ENCODE measurements at regions not wholly inside any gene's neighbourhood (a gene's known extent, or its start where the extent isn't known, plus 50 kb on each side); places are given as distances from the start of the nearest gene placed in this dataset.

GRCh38 chr15:89385596-89386331 is 51.1 kb upstream of the POLG start:
- no peaks in the 10 kb centered on the region for H3K36me3 ChIP-seq (ENCODE audit: control insufficient read depth in 2 of 3, insufficient read depth in 3 of 3, low read length in 3 of 3)
- no peak for ATAC-seq
- H3K27ac ChIP-seq (ENCODE audit: low read depth, low read length) = no peak overlapping the region
- peaks cover 0 to 4% (median 0%) of the 10 kb centered on the region in 7 donors for H3K4me1 Mint-ChIP-seq
- H3K27me3 ChIP-seq (ENCODE audit: control insufficient read depth in 2 of 2, insufficient read depth in 2 of 2, low read length in 2 of 2) = no peaks in the 10 kb centered on the region
- no peaks in the 10 kb centered on the region for H3K9me3 Mint-ChIP-seq
- peak overlapping the region in 1 of 9 donors; percentile 34 for H3K27ac Mint-ChIP-seq
- POLR2A ChIA-PET = no interaction called here
- no peaks in the 10 kb centered on the region for H3K4me1 ChIP-seq (ENCODE audit: control insufficient read depth in 2 of 2, insufficient read depth in 2 of 2, low read length in 2 of 2)
- H3K4me3 Mint-ChIP-seq = no peak overlapping the region
- no peak for DNase-seq
- peaks cover 23 to 48% (median 27%) of the 10 kb centered on the region in 5 donors for H3K27me3 Mint-ChIP-seq
- CTCF ChIA-PET = no interaction called here
- intact Hi-C loops (cut with micrococcal nuclease) = no loop called here
- H3K36me3 Mint-ChIP-seq = no peaks in the 10 kb centered on the region
- no peaks in the 10 kb centered on the region for H3K9me3 ChIP-seq (ENCODE audit: control insufficient read depth in 2 of 3, low read length in 3 of 3)
- no peak overlapping the region for H3K4me3 ChIP-seq (ENCODE audit: low read length)
